A549 (cell line): ENCODE measurements at regions not wholly inside any gene's neighbourhood (a gene's known extent, or its start where the extent isn't known, plus 50 kb on each side); places are given as distances from the start of the nearest gene placed in this dataset.

Experiments
- ATAC-seq, 2 experiments: fragments of 200-7000 bp in 1 of 2; fragments of >200 bp in 1 of 2; cut with Nextera tagmentation in 1 of 2; cut with Tn5 transposase in 1 of 2; 3 replicates each; pipeline versions ENCODE4 v1.8.0 to v1.9.1; 2018 to 2020; ENCODE audit warnings: mild to moderate bottlenecking in 1 of 2, moderate library complexity in 1 of 2
- CTCF ChIA-PET: fragments of 300-600 bp; sonication (Branson Sonifier 250); formaldehyde crosslinking; extraction: SDS; loops from one replicate; lab custom pipeline; 2021; ENCODE audit warnings: antibody characterized with exemption, inconsistent platforms; lab: Yijun Ruan, JAX
- POLR2A ChIA-PET: fragments of 350-600 bp; formaldehyde crosslinking; extraction: SDS; loops from one replicate; lab custom pipeline; 2021; ENCODE audit warnings: antibody characterized with exemption, inconsistent platforms; lab: Yijun Ruan, JAX
- DNase-seq, 2 experiments: peaks; one replicate each; pipeline versions ENCODE4 v3.0.0 to v3.0.0-alpha.2; 2011 to 2016; ENCODE audit warnings: low read depth in 1 of 2, low spot score in 1 of 2
- FAIRE-seq: peaks from 2 replicates; lab custom pipeline; 2011; peaks lifted over from hg19 to GRCh38; lab: Jason Lieb, UNC
- H3K27ac ChIP-seq, 2 experiments: fragments of >200 bp; sonication (Bioruptor Twin); formaldehyde crosslinking; 3 replicates each; pipeline ENCODE4 v1.5.1; 2016 to 2017
- H3K4me1 ChIP-seq: fragments of >200 bp; sonication (Bioruptor Twin); formaldehyde crosslinking; 3 replicates; pipeline ENCODE4 v1.6.1; 2016
- H3K4me2 ChIP-seq: fragments of >200 bp; sonication (Bioruptor Twin); formaldehyde crosslinking; 3 replicates; pipeline ENCODE4 v1.6.1; 2016
- H3K4me3 ChIP-seq: fragments of >200 bp; sonication (Bioruptor Twin); formaldehyde crosslinking; 3 replicates; pipeline ENCODE4 v1.5.1; 2016
- H3K9me3 ChIP-seq: fragments of >200 bp; sonication (Bioruptor Twin); formaldehyde crosslinking; 3 replicates; pipeline ENCODE4 v1.6.1; 2016
- ATOH8 ChIP-seq: fragments of 250-450 bp; sonication (Bioruptor Pico); IDR thresholded peaks from 2 replicates; pipeline ENCODE4 v1.5.0; 2020; ENCODE audit warnings: low read depth, mild to moderate bottlenecking, moderate library complexity
- BHLHE40 ChIP-seq: IDR thresholded peaks from 2 replicates; pipeline ENCODE4 v1.6.1; 2012; ENCODE audit warnings: low read depth, low read length, inconsistent platforms
- CBX2 ChIP-seq: fragments of 200-600 bp; sonication (generic); IDR thresholded peaks from 2 replicates; pipeline ENCODE4 v1.6.1; 2016; ENCODE audit warnings: low read depth, mild to moderate bottlenecking, borderline replicate concordance
- CBX8 ChIP-seq: fragments of 200-600 bp; sonication (generic); IDR thresholded peaks from 2 replicates; pipeline ENCODE4 v1.6.1; 2016
- CTCF ChIP-seq: fragments of >200 bp; sonication (Bioruptor Twin); formaldehyde crosslinking; IDR thresholded peaks from 3 replicates; pipeline ENCODE4 v1.5.1; 2016
- E2F6 ChIP-seq: IDR thresholded peaks from 2 replicates; pipeline ENCODE4 v1.6.1; 2012; ENCODE audit warnings: low read depth, borderline replicate concordance
- EHMT2 ChIP-seq: fragments of 200-600 bp; sonication (generic); IDR thresholded peaks from 2 replicates; pipeline ENCODE4 v1.6.1; 2016; ENCODE audit warnings: antibody characterized with exemption, low read depth, mild to moderate bottlenecking, moderate library complexity
- EP300 ChIP-seq, 2 experiments: fragments of >200 bp; sonication (Bioruptor Twin); formaldehyde crosslinking; IDR thresholded peaks; 2 replicates in 1 of 2; 3 replicates in 1 of 2; pipeline ENCODE4 v1.6.1; 2016 to 2017
- ESRRA ChIP-seq: fragments of 150-350 bp; IDR thresholded peaks from 2 replicates; pipeline ENCODE4 v1.6.1; 2014; ENCODE audit warnings: mild to moderate bottlenecking, low read length, borderline replicate concordance
- FOXS1 ChIP-seq: fragments of 250-450 bp; sonication (Bioruptor Pico); IDR thresholded peaks from 2 replicates; pipeline ENCODE4 v1.5.0; 2020; ENCODE audit warnings: mild to moderate bottlenecking, moderate library complexity
- HDAC2 ChIP-seq: fragments of 200-600 bp; sonication (generic); IDR thresholded peaks from 2 replicates; pipeline ENCODE4 v1.6.1; 2016
- HES2 ChIP-seq: fragments of >200 bp; sonication (Bioruptor Twin); formaldehyde crosslinking; IDR thresholded peaks from 2 replicates; pipeline ENCODE4 v1.6.1; 2016
- HEYL ChIP-seq: fragments of 250-450 bp; sonication (Bioruptor Pico); IDR thresholded peaks from 2 replicates; pipeline ENCODE4 v1.8.0; 2021; ENCODE audit warnings: mild to moderate bottlenecking, moderate library complexity
- HMGXB4 ChIP-seq: fragments of 250-450 bp; sonication (Bioruptor Pico); IDR thresholded peaks from 2 replicates; pipeline ENCODE4 v1.5.0; 2021; ENCODE audit warnings: mild to moderate bottlenecking, moderate library complexity, borderline replicate concordance
- HOXB13 ChIP-seq: fragments of 250-450 bp; sonication (Bioruptor Pico); IDR thresholded peaks from 2 replicates; pipeline ENCODE4 v1.5.0; 2020; ENCODE audit warnings: low read depth, mild to moderate bottlenecking, moderate library complexity
- JUNB ChIP-seq: fragments of >200 bp; sonication (Bioruptor Twin); formaldehyde crosslinking; IDR thresholded peaks from 2 replicates; pipeline ENCODE4 v1.6.1; 2016
- MAFK ChIP-seq: fragments of 450-650 bp; IDR thresholded peaks from 2 replicates; pipeline ENCODE4 v1.6.1; 2014; ENCODE audit not compliant: partially characterized antibody
- MAZ ChIP-seq: fragments of 150-350 bp; IDR thresholded peaks from 2 replicates; pipeline ENCODE4 v1.6.1; 2014; ENCODE audit warnings: antibody characterized with exemption, low read depth, low read length, borderline replicate concordance
- MYC ChIP-seq: IDR thresholded peaks from 2 replicates; pipeline ENCODE4 v1.6.1; 2012; ENCODE audit warnings: mild to moderate bottlenecking, inconsistent platforms, low read length, improper control_type of control experiment, borderline replicate concordance
- PBX3 ChIP-seq: IDR thresholded peaks from 2 replicates; pipeline ENCODE4 v1.6.1; 2012
- PHF8 ChIP-seq: fragments of 200-600 bp; sonication (generic); IDR thresholded peaks from 2 replicates; pipeline ENCODE4 v1.6.1; 2016; ENCODE audit warnings: low read depth, mild to moderate bottlenecking, antibody characterized with exemption, moderate library complexity, borderline replicate concordance
- POLR2AphosphoS2 ChIP-seq: conservative IDR thresholded peaks from 2 replicates; pipeline ENCODE4 v1.6.1; 2012; ENCODE audit warnings: low read length, improper control_type of control experiment, inconsistent platforms
- RARB ChIP-seq: fragments of 250-450 bp; sonication (Bioruptor Pico); IDR thresholded peaks from 2 replicates; pipeline ENCODE4 v1.8.0; 2021; ENCODE audit warnings: mild to moderate bottlenecking, moderate library complexity
- RCOR1 ChIP-seq: fragments of 150-350 bp; IDR thresholded peaks from 2 replicates; pipeline ENCODE4 v1.6.1; 2014; ENCODE audit warnings: antibody characterized with exemption, low read length, low read depth
- REST ChIP-seq: fragments of 200-600 bp; sonication (generic); IDR thresholded peaks from 2 replicates; pipeline ENCODE4 v1.6.1; 2016; ENCODE audit warnings: antibody characterized with exemption, mild to moderate bottlenecking, moderate library complexity
- SREBF2 ChIP-seq: fragments of 450-650 bp; IDR thresholded peaks from 2 replicates; pipeline ENCODE4 v1.6.1; 2014; ENCODE audit warnings: mild to moderate bottlenecking, moderate library complexity
- ZC3H11A ChIP-seq: fragments of 450-650 bp; IDR thresholded peaks from 2 replicates; pipeline ENCODE4 v1.6.1; 2014; ENCODE audit warnings: antibody characterized with exemption, mild to moderate bottlenecking
- WGBS: methylation state at CpG from one replicate; pipeline ENCODE4 v1.1.6; 2017; ENCODE audit errors: missing lambda C conversion rate; 5-methylcytosine and 5-hydroxymethylcytosine counted together

GRCh38 chr3:44173263-44173662, 68.4 kb upstream of the TOPAZ1 start:
- DNase-seq (no peak), FAIRE-seq (no peak), ATAC-seq (no peak)
- ChIA-PET CTCF (no interaction called here), POLR2A (no interaction called here)
- Histone ChIP-seq H3K4me1 (no peaks in the 10 kb centered on the region), H3K9me3 (no peaks in the 10 kb centered on the region; the same call in 2 of the 3 replicates), H3K4me2 (no peak overlapping the region), H3K4me3 (no peak overlapping the region), H3K27ac (no peak overlapping the region)
- 42% methylated on average over 5 of the region's 15 CpGs for WGBS
- no peak for TF ChIP-seq HDAC2
- no peak for TF ChIP-seq CBX8
- TF ChIP-seq PBX3: no peak
- TF ChIP-seq PHF8: no peak
- no peak for TF ChIP-seq MYC
- no peak for TF ChIP-seq JUNB
- no peak for TF ChIP-seq SREBF2
- no peak for TF ChIP-seq MAZ
- no peak for TF ChIP-seq FOXS1 (CRISPR knock-in tag)
- TF ChIP-seq CTCF: no peak
- TF ChIP-seq RCOR1: no peak
- no peak for TF ChIP-seq HES2
- TF ChIP-seq RARB: no peak

- Histone ChIP-seq H3K4me1 (no peaks in the 10 kb centered on the region), H3K9me3 (no peaks in the 10 kb centered on the region; the same call in 2 of the 3 replicates), H3K27ac (no peak overlapping the region), H3K4me3 (no peak overlapping the region), H3K4me2 (no peak overlapping the region)
- WGBS: 3% methylated on average over 2 of the region's 2 CpGs
- no peak for ATAC-seq
- ChIA-PET POLR2A (no interaction called here), CTCF (no interaction called here)
- no peak for DNase-seq
- no peak for FAIRE-seq
- no peak for TF ChIP-seq HMGXB4 (CRISPR knock-in tag)
- TF ChIP-seq ESRRA: no peak
- no peak for TF ChIP-seq BHLHE40
- no peak for TF ChIP-seq CBX2
- no peak for TF ChIP-seq EP300 (IDR thresholded peaks at IDR 0.05)
- no peak for TF ChIP-seq CTCF
- TF ChIP-seq HOXB13 (CRISPR knock-in tag): no peak
- TF ChIP-seq POLR2AphosphoS2: no peak
- TF ChIP-seq HEYL (CRISPR knock-in tag): no peak
- no peak for TF ChIP-seq ATOH8 (CRISPR knock-in tag)
- TF ChIP-seq REST: no peak
- TF ChIP-seq MAFK: no peak
- TF ChIP-seq EHMT2: no peak
- no peak for TF ChIP-seq ZC3H11A
- TF ChIP-seq E2F6: no peak
Measured at GRCh38 chr3:44175070-44175469, 66.6 kb upstream of the TOPAZ1 start.
